Tibial artery (tissue), 4 donors: ENCODE measurements at regions not wholly inside any gene's neighbourhood (a gene's known extent, or its start where the extent isn't known, plus 50 kb on each side); places are given as distances from the start of the nearest gene placed in this dataset.

Experiments used
- DNase-seq, 2 donors: peaks; one replicate each; pipeline ENCODE4 v3.0.0-alpha.2; 2019
- H3K27ac ChIP-seq, 2 donors: fragments of 200-600 bp; sonication (generic) in 1 of 2; 1 replicate in 1 of 2; 2 replicates in 1 of 2; pipeline ENCODE4 v1.5.1; 2018 to 2019; ENCODE audit warnings: mild to moderate bottlenecking in 1 of 2
- H3K27me3 ChIP-seq, 2 donors: fragments of 200-600 bp; sonication (generic) in 1 of 2; one replicate each; pipeline versions ENCODE4 v1.5.1 to v1.6.0; 2016 to 2019
- H3K36me3 ChIP-seq, 3 donors: fragments of 200-600 bp; sonication (generic) in 2 of 3; one replicate each; pipeline ENCODE4 v1.5.1; 2016 to 2019; ENCODE audit warnings: mild to moderate bottlenecking in 2 of 3
- H3K4me1 ChIP-seq, 4 donors: fragments of 200-600 bp; sonication (generic) in 2 of 4; 1 replicate in 3 of 4; 2 replicates in 1 of 4; pipeline ENCODE4 v1.5.1; 2016 to 2019
- H3K4me3 ChIP-seq, 2 donors: fragments of 200-600 bp; sonication (generic) in 1 of 2; 1 replicate in 1 of 2; 2 replicates in 1 of 2; pipeline ENCODE4 v1.5.1; 2018 to 2019; ENCODE audit warnings: mild to moderate bottlenecking in 2 of 2
- H3K9me3 ChIP-seq, 3 donors: fragments of 200-600 bp; sonication (generic) in 1 of 3; one replicate each; pipeline ENCODE4 v1.5.1; 2016 to 2019
- CTCF ChIP-seq, 2 experiments: fragments of 200-600 bp in 1 of 2; fragments of 450-650 bp in 1 of 2; IDR thresholded peaks; one replicate each; pipeline ENCODE4 v1.5.1; 2017 to 2019; ENCODE audit warnings: antibody characterized with exemption in 2 of 2, mild to moderate bottlenecking in 1 of 2, moderate library complexity in 1 of 2
- intact Hi-C: fragments of 100-400 bp; cut with DNase I; formaldehyde crosslinking; loops from one replicate; pipeline ENCODE4 v1.15.0; 2023; ENCODE audit warnings: low total_unique reads

- Histone ChIP-seq H3K4me3 (no peak overlapping the region), H3K9me3 (no peaks in the 10 kb centered on the region), H3K36me3 (no peaks in the 10 kb centered on the region), H3K27ac (no peak overlapping the region), H3K4me1 (peaks cover 0 to 7% (median 0%) of the 10 kb centered on the region in 4 donors), H3K27me3 (no peaks in the 10 kb centered on the region)
- TF ChIP-seq CTCF (IDR thresholded peaks at IDR 0.05) = no peak
- intact Hi-C loops = no loop called here
- DNase-seq = no peak
Measured at GRCh38 chr14:85420707-85421106, 109.2 kb upstream of the FLRT2 start.

GRCh38 chr14:85421186-85421877 lies 108.6 kb upstream of the FLRT2 start:
- no peak for DNase-seq
- Histone ChIP-seq H3K27me3 (no peaks in the 10 kb centered on the region), H3K36me3 (no peaks in the 10 kb centered on the region), H3K27ac (no peak overlapping the region), H3K4me3 (no peak overlapping the region), H3K9me3 (no peaks in the 10 kb centered on the region), H3K4me1 (peaks cover 0 to 12% (median 0%) of the 10 kb centered on the region in 4 donors)
- TF ChIP-seq CTCF (IDR thresholded peaks at IDR 0.05) = no peak
- intact Hi-C loops = no loop called here

GRCh38 chr14:85423889-85424288 lies 106.1 kb upstream of the FLRT2 start:
- no peak overlapping the region for H3K27ac ChIP-seq
- H3K27me3 ChIP-seq = no peaks in the 10 kb centered on the region
- TF ChIP-seq CTCF (IDR thresholded peaks at IDR 0.05) = no peak
- H3K4me1 ChIP-seq = peaks cover 0 to 14% (median 0%) of the 10 kb centered on the region in 4 donors
- no peaks in the 10 kb centered on the region for H3K36me3 ChIP-seq
- intact Hi-C loops = no loop called here
- DNase-seq = no peak
- no peaks in the 10 kb centered on the region for H3K9me3 ChIP-seq
- H3K4me3 ChIP-seq = no peak overlapping the region

- H3K27ac ChIP-seq = no peak overlapping the region
- no peaks in the 10 kb centered on the region for H3K36me3 ChIP-seq
- peaks cover 0 to 14% (median 0%) of the 10 kb centered on the region in 4 donors for H3K4me1 ChIP-seq
- intact Hi-C loops = no loop called here
- DNase-seq = no peak
- no peak overlapping the region for H3K4me3 ChIP-seq
- H3K9me3 ChIP-seq = no peaks in the 10 kb centered on the region
- no peaks in the 10 kb centered on the region for H3K27me3 ChIP-seq
- TF ChIP-seq CTCF (IDR thresholded peaks at IDR 0.05) = no peak
Measured at GRCh38 chr14:85425507-85425906, 104.4 kb upstream of the FLRT2 start.

- Histone ChIP-seq H3K27ac (no peak overlapping the region), H3K4me1 (peaks cover 0 to 14% (median 0%) of the 10 kb centered on the region in 4 donors), H3K4me3 (no peak overlapping the region), H3K9me3 (no peaks in the 10 kb centered on the region), H3K36me3 (no peaks in the 10 kb centered on the region), H3K27me3 (no peaks in the 10 kb centered on the region)
- no peak for DNase-seq
- intact Hi-C loops = no loop called here
- no peak for TF ChIP-seq CTCF (IDR thresholded peaks at IDR 0.05)
Measured at GRCh38 chr14:85426068-85426935, 103.6 kb upstream of the FLRT2 start.
